ENCODE measurements at regions not wholly inside any gene's neighbourhood (a gene's known extent, or its start where the extent isn't known, plus 50 kb on each side); places are given as distances from the start of the nearest gene placed in this dataset. TPM values are rescaled to one million over a fixed set of nuclear protein-coding genes. Genes with fewer than 3 reads are reported as not detected.

DNA sequence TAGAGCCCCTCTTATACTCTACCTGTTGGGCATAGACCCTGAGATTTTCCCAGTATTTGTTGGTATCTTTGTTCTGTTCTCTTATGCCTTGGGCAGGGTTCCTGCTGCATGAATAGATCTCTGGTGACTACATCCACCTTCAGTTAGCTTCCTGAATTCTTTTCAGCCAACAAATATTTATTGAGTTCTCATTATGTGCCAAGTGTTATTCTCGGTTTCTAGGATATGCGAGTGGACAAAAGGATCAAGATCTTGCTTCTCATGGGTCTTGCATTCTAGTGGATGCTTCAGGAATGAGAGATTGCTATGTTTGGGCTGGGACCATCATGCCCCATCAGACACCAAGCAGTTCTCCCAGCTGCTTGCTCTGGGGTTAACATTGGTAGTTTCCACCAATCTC is 340.0 kb downstream of the METTL15 start:
- no peak for DNase-seq (ENCODE audit: low read depth)

DNA sequence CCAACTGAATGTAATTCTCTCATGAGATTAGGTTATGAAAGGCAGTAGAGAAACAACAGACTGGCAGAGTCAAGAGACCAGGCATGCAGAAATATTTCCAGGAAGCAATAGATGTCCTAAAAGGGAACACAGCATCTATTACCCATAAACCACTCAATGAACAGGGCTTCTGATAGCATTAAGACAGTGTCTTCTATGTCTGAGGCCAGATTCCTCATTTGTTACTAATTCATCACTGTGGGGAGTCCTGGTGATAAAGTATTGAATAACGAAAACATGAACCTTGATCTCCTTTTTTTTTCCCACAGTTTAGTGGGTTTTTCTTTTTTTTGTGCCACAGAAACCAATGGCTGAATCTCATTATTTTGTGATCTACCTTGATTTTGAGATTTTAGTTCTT is 339.0 kb downstream of the METTL15 start:
- DNase-seq (ENCODE audit: low read depth) = peak; percentile 55

DNA sequence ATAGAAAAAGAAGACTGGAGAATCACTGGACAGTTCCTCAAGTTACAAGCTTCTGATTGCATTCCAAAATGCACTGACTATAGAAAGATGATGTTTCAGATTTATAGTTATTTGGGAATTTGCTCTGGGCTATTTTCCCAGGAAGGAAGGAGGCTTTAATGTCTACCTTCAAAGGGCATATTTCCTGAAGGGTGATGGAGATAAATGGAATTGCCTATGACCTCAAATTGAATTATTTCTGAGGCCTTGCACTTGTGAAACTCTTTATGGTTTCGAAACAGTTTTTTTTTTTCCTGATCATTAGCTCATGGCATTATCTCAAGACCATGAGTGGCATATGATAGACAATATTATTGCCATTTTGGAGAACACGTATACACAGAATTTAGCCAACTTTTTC is 333.9 kb downstream of the METTL15 start:
- no peak for DNase-seq (ENCODE audit: low read depth)

DNA sequence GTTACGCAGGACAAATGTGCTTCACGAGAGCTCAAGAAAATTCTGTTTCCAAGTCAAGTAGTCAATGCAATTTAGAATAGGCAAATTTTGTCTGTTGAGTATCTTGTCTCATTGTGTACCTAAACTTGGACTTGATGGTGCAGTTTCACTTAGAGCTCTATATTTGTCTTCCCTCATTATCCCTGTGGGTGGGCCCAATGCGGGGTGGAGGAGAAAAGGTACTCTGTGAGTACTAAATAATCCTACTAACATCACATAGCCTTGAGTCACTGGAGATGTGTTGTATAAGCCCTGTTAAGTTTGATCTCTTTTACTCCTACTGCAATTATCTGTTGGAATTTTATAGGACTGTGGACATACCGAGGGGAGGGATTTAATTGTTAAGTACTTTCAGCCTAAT is 331.2 kb downstream of the METTL15 start:
- DNase-seq (ENCODE audit: low read depth) = no peak

DNA sequence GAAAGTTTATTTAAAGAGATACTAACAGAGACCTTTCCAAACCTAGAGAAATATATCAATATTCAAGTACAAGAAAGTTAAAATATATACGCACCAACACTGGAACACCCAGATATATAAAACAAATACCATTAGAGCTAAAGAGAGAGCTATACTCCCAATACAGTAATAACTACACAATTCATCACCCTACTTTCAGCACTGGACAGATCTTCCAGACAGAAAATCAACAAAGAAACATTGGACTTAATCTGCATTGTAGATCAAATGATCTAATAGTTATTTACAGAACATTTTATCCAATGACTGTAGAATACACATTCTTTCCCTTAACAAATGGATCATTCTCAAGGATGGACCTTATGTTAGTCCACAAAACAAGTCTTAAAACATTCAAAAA is 311.9 kb downstream of the METTL15 start:
- no peak for DNase-seq (ENCODE audit: low read depth)

DNA sequence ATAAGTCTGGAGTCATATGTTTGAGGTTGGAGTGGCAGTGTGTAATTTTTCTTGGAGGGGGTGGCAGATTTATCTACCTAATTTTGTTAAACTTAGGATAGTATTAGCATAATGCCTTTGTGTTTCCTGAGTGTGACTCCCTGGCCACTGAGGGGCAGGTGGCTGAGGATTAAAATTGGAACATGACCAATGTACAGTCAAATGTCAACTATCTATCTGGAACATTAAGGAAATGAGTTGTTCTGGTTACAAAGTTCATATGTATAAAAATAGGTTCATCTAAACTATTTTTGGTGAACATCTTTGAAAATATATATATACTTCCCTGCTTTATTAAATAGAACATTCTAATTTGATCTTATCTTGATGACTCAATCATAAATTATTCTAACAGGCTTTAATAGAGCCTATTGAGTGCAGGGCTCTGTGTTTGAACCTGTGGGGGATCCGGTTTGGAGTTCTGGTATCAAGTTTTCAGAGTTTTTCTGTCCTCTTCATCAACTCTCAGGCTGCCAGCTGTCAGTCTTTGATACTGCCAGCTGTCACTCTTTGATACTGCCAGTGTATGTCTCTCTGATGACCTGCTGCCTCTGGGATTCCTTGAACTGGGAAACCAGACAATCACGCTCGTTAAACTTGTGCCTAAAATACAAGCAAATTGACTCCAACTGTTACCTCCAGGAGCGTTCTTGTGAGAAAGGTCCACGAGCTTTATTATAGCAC is 309.6 kb downstream of the METTL15 start:
- peak; percentile 1 for DNase-seq (ENCODE audit: low read depth)

DNA sequence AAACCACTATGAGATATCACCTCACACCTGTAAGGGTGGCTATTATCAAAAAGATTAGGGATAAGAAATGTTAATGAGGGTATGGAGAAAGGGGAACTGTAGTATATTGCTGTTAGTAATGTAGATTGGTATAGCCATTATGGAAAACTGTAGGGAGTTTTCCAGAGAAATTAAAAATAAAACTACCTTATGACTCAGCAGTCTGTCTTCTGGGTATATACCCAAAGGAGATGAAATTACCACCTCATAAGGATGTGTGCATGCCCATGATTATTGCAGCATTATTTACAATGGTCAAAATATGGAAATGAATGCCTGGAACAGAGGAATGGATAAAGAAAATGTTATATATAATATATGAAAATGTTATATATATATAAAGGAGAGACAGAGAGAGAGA is 303.8 kb downstream of the METTL15 start:
- DNase-seq (ENCODE audit: low read depth) = no peak

DNA sequence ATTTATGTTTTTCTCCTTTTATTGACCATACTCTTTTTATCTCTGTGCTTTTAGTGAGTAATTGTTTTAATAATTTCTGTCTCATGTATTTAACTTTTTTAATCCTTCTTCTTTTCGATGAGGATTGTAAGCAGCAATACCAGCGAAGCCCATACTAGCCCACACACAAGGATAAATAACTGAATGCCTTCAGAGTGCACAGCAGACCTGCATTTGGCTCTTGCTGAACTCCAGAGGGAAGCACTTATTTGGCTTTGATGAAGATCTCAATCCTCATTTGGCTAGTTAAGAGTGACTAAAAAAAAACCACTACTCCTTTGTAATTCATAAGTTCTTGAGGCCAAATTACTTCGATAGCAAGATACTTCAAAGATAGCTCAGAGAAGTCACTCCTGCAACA is 293.3 kb downstream of the METTL15 start:
- no peak for DNase-seq (ENCODE audit: low read depth)

DNA sequence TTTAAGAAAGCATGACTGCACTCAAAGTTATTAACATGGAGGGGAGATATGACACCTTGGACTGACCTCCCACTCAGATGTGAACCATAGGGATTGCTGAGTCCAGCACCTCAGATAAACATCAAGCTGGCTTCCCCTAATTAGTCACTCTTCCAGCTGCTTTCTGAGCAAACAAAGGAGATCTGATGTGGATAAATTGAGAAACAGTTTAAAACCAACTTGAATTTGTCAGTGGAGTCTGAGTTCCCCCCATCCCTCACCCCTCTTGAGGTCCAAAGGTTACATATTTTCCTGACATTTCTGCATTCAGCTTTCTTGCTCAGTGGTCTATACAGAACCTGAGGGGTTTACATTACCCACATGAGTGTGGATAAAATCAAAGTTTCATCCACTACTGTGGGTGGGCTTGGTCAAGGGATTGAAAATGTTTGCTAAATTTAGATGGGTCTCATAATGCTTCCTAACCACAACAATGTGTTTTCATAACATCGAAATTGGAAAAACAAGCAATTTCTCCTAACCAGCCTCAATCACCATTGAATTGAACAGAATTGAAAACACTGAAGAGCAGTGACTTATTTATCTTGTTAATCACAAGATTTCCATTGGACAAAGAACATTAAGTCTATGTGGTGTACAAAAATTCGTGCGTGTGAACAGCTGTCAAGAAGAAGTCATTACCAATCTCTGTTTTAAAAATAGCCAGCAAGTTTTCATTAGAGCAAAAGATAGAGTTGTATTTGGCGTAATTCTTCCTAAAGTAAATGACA is 292.3 kb downstream of the METTL15 start:
- peak; percentile 20 for DNase-seq (ENCODE audit: low read depth)

DNA sequence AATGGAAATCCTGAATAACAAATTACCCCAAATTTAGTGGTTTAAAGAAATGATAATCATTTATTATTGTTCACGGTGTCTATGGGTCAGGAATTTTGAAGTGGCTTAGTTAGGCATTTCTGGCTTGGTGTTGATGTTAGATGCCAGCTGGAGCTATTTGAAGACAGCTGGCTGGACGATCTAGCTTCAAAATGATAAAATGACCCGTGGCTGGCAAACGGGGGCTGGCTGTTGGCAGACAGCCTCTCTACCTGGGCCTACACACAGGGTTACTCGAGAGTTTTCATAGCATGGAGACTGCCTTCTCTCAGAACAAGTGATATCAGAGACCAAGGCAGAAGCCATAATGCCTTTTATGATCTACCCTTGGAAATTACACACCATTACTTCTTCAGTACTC is 285.2 kb downstream of the METTL15 start:
- DNase-seq (ENCODE audit: low read depth) = no peak

DNA sequence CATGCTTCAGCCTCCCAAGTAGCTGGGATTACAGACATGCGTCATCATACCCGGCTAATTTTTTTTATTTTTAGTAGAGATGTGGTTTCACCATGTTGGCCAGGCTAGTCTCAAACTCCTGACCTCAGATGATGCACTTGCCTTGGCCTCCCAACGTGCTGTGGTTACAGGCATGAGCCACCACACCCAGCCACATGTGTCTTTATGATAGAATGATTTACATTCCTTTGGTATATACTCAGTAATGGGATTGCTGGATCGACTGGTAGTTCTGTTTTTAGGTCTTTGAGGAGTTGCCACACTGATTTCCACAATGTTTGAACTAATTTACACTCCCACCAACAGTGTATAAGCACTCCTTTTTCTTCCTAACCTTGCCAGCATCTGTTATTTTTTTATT is 276.2 kb downstream of the METTL15 start:
- peak; percentile 98 for DNase-seq (ENCODE audit: low read depth)

DNA sequence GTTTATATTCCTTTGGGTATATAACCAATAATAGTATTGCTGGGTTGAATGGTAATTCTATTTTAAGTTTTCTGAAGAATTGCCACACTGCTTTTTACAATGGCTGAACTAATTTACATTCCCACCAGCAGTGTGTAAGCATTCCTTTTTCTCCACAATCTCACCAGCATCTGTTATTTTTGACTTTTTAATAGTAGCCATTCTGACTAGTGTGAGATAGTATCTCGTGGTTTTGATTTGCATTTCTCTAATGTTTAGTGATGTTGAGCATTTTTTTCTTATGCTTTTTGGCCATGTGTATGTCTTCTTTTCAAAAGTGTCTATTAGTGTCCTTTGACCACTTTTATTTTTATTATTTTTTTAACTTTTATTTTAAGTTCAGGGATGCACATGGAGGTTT is 275.3 kb downstream of the METTL15 start:
- DNase-seq (ENCODE audit: low read depth) = no peak

Small RNA genes lying in the stretch of these regions (small RNA-seq; reads per million reads assigned to genes)
- gene MIR8068 (not detected), gene RN7SL240P (not detected)

Data from HT1080 (cell line).